Transverse colon (tissue), 4 donors: ENCODE measurements at regions not wholly inside any gene's neighbourhood (a gene's known extent, or its start where the extent isn't known, plus 50 kb on each side); places are given as distances from the start of the nearest gene placed in this dataset.

Experiments
- DNase-seq: peaks from one replicate; pipeline ENCODE4 v3.0.0-alpha.2; 2019
- H3K27ac ChIP-seq, 4 donors: fragments of 200-600 bp; sonication (generic); 2 replicates each; pipeline ENCODE4 v1.5.1; 2016 to 2018; ENCODE audit warnings: inconsistent platforms in 4 of 4
- H3K27me3 ChIP-seq: fragments of 200-600 bp; sonication (generic); 2 replicates; pipeline ENCODE4 v1.5.1; 2017; ENCODE audit warnings: inconsistent platforms
- H3K36me3 ChIP-seq, 4 donors: fragments of 200-600 bp; sonication (generic); 2 replicates each; pipeline ENCODE4 v1.5.1; 2017 to 2019; ENCODE audit warnings: inconsistent platforms in 4 of 4
- H3K4me1 ChIP-seq, 4 donors: fragments of 200-600 bp; sonication (generic); 2 replicates each; pipeline ENCODE4 v1.5.1; 2017 to 2020; ENCODE audit warnings: inconsistent platforms in 4 of 4
- H3K4me3 ChIP-seq, 4 donors: fragments of 200-600 bp; sonication (generic); 1 replicate in 1 of 4; 2 replicates in 3 of 4; pipeline versions ENCODE4 v1.5.1 to v1.6.1; 2017 to 2019; ENCODE audit warnings: inconsistent platforms in 4 of 4
- H3K9me3 ChIP-seq, 2 donors: fragments of 200-600 bp; sonication (generic); 2 replicates each; pipeline ENCODE4 v1.5.1; 2017 to 2019; ENCODE audit warnings: inconsistent platforms in 2 of 2
- EP300 ChIP-seq: sonication (generic); formaldehyde crosslinking; IDR thresholded peaks from one replicate; pipeline ENCODE4 v1.6.1; 2017; ENCODE audit warnings: antibody characterized with exemption, low read depth
- POLR2A ChIP-seq: fragments of 450-650 bp; IDR thresholded peaks from one replicate; pipeline ENCODE4 v1.6.1; 2016; ENCODE audit warnings: antibody characterized with exemption, mild to moderate bottlenecking, moderate library complexity
- POLR2AphosphoS5 ChIP-seq, 3 donors: sonication (generic); formaldehyde crosslinking; IDR thresholded peaks; one replicate each; pipeline ENCODE4 v1.6.1; 2016; ENCODE audit warnings: antibody characterized with exemption in 3 of 3
- WGBS, 2 donors: methylation state at CpG; one replicate each; pipeline ENCODE4 v1.1.5; 2018; ENCODE audit warnings: low coverage in 1 of 2; 5-methylcytosine and 5-hydroxymethylcytosine counted together
- in situ Hi-C, 4 donors: fragments of 200-750 bp; cut with MboI; loops; one replicate each; pipeline versions ENCODE4 v1.15.0 to v1.15.1; 2017; ENCODE audit warnings: low sequenced_read_pairs in 3 of 4, low pct_ligation_motif_present in 1 of 4, low pct_unique_long_range_greater_than_20kb in 1 of 4
- intact Hi-C: fragments of 100-400 bp; cut with DNase I; formaldehyde crosslinking; loops from one replicate; pipeline ENCODE4 v1.15.1; 2023; ENCODE audit warnings: low total_unique reads
- TF ChIP-seq, protein P1 (sequence below), 5 experiments: fragments of 200-600 bp in 3 of 5; fragments of 450-650 bp in 2 of 5; sonication (generic) in 3 of 5; IDR thresholded peaks; 1 replicate in 2 of 5; 2 replicates in 3 of 5; pipeline ENCODE4 v1.5.1; 2016 to 2017; ENCODE audit warnings: antibody characterized with exemption in 5 of 5, inconsistent platforms in 3 of 5, mild to moderate bottlenecking in 2 of 5, moderate library complexity in 1 of 5

DNA sequence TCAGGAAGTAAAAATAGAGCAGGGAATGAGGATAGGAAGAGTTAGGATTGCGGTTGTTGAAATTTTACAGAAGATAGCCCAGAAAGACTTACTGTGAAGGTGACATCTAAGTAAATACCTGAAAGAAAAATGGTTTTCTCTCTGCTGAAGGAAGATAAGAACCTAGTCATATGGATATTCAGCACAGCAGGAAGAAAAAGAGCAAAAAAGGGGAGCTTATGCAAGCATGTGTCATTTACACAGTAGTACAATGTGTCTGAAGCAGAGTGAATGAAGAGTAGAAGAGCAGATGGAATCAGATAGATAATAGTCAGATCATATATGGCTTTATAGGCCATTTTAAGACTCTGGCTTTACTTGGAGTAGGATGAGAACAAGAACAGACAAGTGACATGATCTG, 126.9 kb upstream of the TENT5D start:
- no peak for DNase-seq
- no peaks in the 10 kb centered on the region for H3K9me3 ChIP-seq
- H3K4me1 ChIP-seq, result no peaks in the 10 kb centered on the region
- H3K36me3 ChIP-seq, result no peaks in the 10 kb centered on the region
- H3K27me3 ChIP-seq, result no peaks in the 10 kb centered on the region
- in situ Hi-C loops, result no loop called here
- intact Hi-C loops, result no loop called here
- WGBS, 2 donors, result 82 to 100% methylated on average over 1 of the region's 1 CpG
- H3K27ac ChIP-seq, result no peak overlapping the region
- no peak overlapping the region for H3K4me3 ChIP-seq
- TF ChIP-seq, protein P1, sequence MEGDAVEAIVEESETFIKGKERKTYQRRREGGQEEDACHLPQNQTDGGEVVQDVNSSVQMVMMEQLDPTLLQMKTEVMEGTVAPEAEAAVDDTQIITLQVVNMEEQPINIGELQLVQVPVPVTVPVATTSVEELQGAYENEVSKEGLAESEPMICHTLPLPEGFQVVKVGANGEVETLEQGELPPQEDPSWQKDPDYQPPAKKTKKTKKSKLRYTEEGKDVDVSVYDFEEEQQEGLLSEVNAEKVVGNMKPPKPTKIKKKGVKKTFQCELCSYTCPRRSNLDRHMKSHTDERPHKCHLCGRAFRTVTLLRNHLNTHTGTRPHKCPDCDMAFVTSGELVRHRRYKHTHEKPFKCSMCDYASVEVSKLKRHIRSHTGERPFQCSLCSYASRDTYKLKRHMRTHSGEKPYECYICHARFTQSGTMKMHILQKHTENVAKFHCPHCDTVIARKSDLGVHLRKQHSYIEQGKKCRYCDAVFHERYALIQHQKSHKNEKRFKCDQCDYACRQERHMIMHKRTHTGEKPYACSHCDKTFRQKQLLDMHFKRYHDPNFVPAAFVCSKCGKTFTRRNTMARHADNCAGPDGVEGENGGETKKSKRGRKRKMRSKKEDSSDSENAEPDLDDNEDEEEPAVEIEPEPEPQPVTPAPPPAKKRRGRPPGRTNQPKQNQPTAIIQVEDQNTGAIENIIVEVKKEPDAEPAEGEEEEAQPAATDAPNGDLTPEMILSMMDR (IDR thresholded peaks at IDR 0.05), result no peak
- TF ChIP-seq POLR2AphosphoS5 (IDR thresholded peaks at IDR 0.05), result no peak
- no peak for TF ChIP-seq POLR2A
- no peak for TF ChIP-seq EP300

DNA sequence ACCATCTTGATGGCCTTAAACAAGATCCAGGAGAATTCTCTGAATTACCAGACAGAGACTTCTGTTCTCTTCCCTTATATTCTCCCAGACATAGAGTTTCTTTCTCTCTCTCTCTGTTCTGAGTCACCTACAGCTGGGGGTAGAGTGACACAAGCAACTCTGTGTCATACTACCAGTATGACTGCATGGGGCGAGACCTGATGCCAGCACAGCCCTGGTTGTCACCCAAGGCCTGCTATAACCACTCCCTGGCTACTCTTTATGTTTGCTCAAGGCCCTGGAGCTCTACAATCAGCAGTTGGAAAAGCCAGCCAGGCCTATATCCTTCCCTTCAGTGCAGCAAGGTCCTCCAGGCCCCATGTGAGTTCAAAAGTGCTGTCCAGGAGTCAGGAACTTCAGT, 114.2 kb upstream of the TENT5D start:
- intact Hi-C loops, result no loop called here
- WGBS, 2 donors, result 63% methylated on average over 1 of the region's 1 CpG; no CpG with 5 or more reads in 1 of the 2 donors
- Histone ChIP-seq H3K27ac (no peak overlapping the region), H3K4me3 (no peak overlapping the region), H3K9me3 (no peaks in the 10 kb centered on the region), H3K4me1 (no peaks in the 10 kb centered on the region), H3K27me3 (no peaks in the 10 kb centered on the region), H3K36me3 (no peaks in the 10 kb centered on the region)
- TF ChIP-seq, protein P1 (IDR thresholded peaks at IDR 0.05), result no peak
- TF ChIP-seq EP300, result no peak
- no peak for TF ChIP-seq POLR2A
- TF ChIP-seq POLR2AphosphoS5 (IDR thresholded peaks at IDR 0.05), result no peak
- no peak for DNase-seq
- in situ Hi-C loops, result no loop called here

DNA sequence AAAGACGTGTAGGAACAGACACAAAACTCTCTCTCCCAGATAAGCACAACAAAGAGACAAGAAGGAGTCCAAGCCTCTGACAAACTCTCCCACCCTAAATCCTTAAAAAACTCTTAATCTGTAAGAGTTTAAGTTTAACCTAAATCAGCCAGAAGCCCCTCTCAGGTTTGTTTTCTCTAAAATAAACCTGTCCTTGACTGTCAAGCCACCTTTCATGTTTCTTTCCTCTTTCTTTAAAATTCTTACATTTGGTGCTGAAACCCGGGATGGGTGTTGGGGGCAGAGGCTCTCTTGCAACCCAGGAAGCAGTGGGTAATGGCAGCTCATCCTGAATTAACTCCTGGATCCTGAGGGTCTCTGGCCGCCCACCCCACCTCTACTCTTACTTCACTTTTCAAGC, 107.8 kb upstream of the TENT5D start:
- H3K27me3 ChIP-seq, result no peaks in the 10 kb centered on the region
- no peaks in the 10 kb centered on the region for H3K36me3 ChIP-seq
- H3K27ac ChIP-seq, result no peak overlapping the region
- WGBS, 2 donors, result 59 to 60% methylated on average over 1 to 3 of the region's 3 CpGs
- no peak overlapping the region for H3K4me3 ChIP-seq
- TF ChIP-seq EP300, result no peak
- TF ChIP-seq, protein P1 (IDR thresholded peaks at IDR 0.05), result no peak
- TF ChIP-seq POLR2A, result no peak
- TF ChIP-seq POLR2AphosphoS5 (IDR thresholded peaks at IDR 0.05), result no peak
- intact Hi-C loops, result no loop called here
- no peaks in the 10 kb centered on the region for H3K9me3 ChIP-seq
- in situ Hi-C loops, result no loop called here
- no peak for DNase-seq
- H3K4me1 ChIP-seq, result no peaks in the 10 kb centered on the region

DNA sequence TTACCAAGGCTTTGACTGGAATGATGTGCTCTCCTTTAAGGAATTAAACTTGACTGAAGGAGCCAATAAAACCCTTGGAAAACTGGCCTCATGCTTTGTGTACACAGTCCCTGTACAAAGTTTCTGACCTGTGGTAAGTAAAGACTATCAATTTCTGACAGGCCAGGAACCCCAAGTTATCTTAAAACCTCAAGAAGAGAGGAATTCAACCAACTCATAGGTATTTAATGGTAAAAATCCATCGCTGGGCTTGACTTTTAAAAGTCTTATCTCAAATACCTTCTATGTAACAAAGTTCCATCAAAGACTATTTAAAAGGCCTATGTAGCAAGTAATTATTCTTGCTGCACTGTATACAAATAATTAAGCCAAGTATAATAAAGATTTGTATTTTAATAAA, 103.7 kb upstream of the TENT5D start:
- Histone ChIP-seq H3K27me3 (no peaks in the 10 kb centered on the region), H3K36me3 (no peaks in the 10 kb centered on the region), H3K27ac (no peak overlapping the region), H3K4me3 (no peak overlapping the region), H3K9me3 (no peaks in the 10 kb centered on the region), H3K4me1 (no peaks in the 10 kb centered on the region)
- intact Hi-C loops, result no loop called here
- in situ Hi-C loops, result no loop called here
- 81 to 100% methylated on average over 1 of the region's 1 CpG for WGBS, 2 donors
- no peak for DNase-seq
- TF ChIP-seq POLR2AphosphoS5 (IDR thresholded peaks at IDR 0.05) (no peak), POLR2A (no peak), EP300 (no peak)
- TF ChIP-seq, protein P1 (IDR thresholded peaks at IDR 0.05), result no peak
